OCI-LY1 (cell line): ENCODE measurements at regions not wholly inside any gene's neighbourhood (a gene's known extent, or its start where the extent isn't known, plus 50 kb on each side); places are given as distances from the start of the nearest gene placed in this dataset.

Source experiments
- EZH2 ChIP-seq: fragments of 200-600 bp; sonication (generic), shearing (Covaris generic); IDR thresholded peaks from 2 replicates; pipeline ENCODE4 v1.8.0; 2017; ENCODE audit warnings: borderline replicate concordance, mixed run types, mild to moderate bottlenecking, antibody characterized with exemption, low read length, moderate library complexity, mixed read lengths
- TF ChIP-seq, protein P1 (sequence below): fragments of 200-600 bp; sonication (generic), shearing (Covaris generic); IDR thresholded peaks from 2 replicates; pipeline ENCODE4 v1.5.1; 2017; ENCODE audit warnings: mild to moderate bottlenecking, antibody characterized with exemption, low read length, moderate library complexity, mixed read lengths

DNA sequence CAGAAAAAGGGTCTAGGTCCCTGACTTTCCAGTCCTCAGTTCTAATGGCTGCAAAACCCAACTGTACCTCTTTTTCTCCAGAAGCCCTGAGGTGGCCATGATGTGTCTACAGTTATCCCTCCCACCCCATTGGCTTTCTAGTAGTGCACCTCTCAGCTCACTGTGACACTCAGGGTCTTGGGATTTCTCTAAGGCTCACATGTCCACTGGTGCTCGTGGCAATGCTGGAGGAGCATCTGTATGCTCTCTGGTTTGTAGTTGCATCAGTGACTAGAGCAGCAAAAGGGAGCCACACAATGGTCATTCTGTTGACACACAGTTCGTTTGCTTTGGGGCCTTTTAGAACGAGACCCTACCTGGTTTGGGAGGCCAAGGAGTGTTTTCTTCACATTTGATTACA, 81.6 kb upstream of the SYT6 start:
- TF ChIP-seq, protein P1, sequence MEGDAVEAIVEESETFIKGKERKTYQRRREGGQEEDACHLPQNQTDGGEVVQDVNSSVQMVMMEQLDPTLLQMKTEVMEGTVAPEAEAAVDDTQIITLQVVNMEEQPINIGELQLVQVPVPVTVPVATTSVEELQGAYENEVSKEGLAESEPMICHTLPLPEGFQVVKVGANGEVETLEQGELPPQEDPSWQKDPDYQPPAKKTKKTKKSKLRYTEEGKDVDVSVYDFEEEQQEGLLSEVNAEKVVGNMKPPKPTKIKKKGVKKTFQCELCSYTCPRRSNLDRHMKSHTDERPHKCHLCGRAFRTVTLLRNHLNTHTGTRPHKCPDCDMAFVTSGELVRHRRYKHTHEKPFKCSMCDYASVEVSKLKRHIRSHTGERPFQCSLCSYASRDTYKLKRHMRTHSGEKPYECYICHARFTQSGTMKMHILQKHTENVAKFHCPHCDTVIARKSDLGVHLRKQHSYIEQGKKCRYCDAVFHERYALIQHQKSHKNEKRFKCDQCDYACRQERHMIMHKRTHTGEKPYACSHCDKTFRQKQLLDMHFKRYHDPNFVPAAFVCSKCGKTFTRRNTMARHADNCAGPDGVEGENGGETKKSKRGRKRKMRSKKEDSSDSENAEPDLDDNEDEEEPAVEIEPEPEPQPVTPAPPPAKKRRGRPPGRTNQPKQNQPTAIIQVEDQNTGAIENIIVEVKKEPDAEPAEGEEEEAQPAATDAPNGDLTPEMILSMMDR = no peak
- no peak for TF ChIP-seq EZH2
